Right atrium auricular region (tissue), 2 donors: ENCODE measurements at regions not wholly inside any gene's neighbourhood (a gene's known extent, or its start where the extent isn't known, plus 50 kb on each side); places are given as distances from the start of the nearest gene placed in this dataset.

Experiments used
- DNase-seq: peaks from one replicate; pipeline ENCODE4 v3.0.0-alpha.2; 2019; ENCODE audit warnings: low spot score
- H3K27ac ChIP-seq, 2 donors: fragments of 200-600 bp; sonication (generic); 1 replicate in 1 of 2; 2 replicates in 1 of 2; pipeline ENCODE4 v1.5.1; 2016 to 2019
- H3K27me3 ChIP-seq, 2 donors: fragments of 200-600 bp; sonication (generic); one replicate each; pipeline versions ENCODE4 v1.5.1 to v1.6.0; 2017 to 2019
- H3K36me3 ChIP-seq: fragments of 200-600 bp; sonication (generic); one replicate; pipeline ENCODE4 v1.5.1; 2016
- H3K4me1 ChIP-seq, 2 donors: fragments of 200-600 bp; sonication (generic); one replicate each; pipeline versions ENCODE4 v1.5.1 to v1.6.0; 2017 to 2019
- H3K4me3 ChIP-seq, 2 donors: fragments of 200-600 bp; sonication (generic); 1 replicate in 1 of 2; 2 replicates in 1 of 2; pipeline ENCODE4 v1.5.1; 2017 to 2019; ENCODE audit warnings: mild to moderate bottlenecking in 1 of 2, moderate library complexity in 1 of 2
- H3K9me3 ChIP-seq, 2 donors: fragments of 200-600 bp; sonication (generic); one replicate each; pipeline ENCODE4 v1.5.1; 2019
- TF ChIP-seq, protein P1 (sequence below), 2 donors: fragments of 200-600 bp; sonication (generic); IDR thresholded peaks; one replicate each; pipeline ENCODE4 v1.5.1; 2019; ENCODE audit warnings: antibody characterized with exemption in 2 of 2

DNA sequence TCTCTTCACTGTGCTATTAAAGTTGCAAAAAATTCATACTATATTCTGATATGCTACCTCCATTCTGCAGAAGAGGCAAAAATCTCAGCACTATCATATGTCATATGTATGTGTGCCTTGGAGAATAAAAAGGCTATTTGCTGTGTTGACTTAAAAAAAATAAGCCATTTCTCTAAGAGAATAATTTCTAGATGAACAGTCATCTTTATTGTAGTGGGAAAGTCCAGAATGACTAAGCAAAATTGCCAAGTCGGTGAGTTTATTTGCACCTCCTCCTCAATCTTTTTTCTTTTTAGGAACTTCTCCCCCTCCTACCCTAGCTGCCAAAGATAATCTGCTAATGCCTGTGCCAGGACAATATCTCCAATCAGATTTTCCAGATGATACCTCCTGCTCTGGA, 353.8 kb upstream of the FAR2 start:
- H3K4me3 ChIP-seq, result no peak overlapping the region
- TF ChIP-seq, protein P1, sequence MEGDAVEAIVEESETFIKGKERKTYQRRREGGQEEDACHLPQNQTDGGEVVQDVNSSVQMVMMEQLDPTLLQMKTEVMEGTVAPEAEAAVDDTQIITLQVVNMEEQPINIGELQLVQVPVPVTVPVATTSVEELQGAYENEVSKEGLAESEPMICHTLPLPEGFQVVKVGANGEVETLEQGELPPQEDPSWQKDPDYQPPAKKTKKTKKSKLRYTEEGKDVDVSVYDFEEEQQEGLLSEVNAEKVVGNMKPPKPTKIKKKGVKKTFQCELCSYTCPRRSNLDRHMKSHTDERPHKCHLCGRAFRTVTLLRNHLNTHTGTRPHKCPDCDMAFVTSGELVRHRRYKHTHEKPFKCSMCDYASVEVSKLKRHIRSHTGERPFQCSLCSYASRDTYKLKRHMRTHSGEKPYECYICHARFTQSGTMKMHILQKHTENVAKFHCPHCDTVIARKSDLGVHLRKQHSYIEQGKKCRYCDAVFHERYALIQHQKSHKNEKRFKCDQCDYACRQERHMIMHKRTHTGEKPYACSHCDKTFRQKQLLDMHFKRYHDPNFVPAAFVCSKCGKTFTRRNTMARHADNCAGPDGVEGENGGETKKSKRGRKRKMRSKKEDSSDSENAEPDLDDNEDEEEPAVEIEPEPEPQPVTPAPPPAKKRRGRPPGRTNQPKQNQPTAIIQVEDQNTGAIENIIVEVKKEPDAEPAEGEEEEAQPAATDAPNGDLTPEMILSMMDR (IDR thresholded peaks at IDR 0.05), result no peak

GRCh38 chr12:28799348-28799747, 349.7 kb upstream of the FAR2 start:
- Histone ChIP-seq H3K27me3 (no peaks in the 10 kb centered on the region), H3K9me3 (peaks cover 0 to 3% of the 10 kb centered on the region in 2 donors), H3K4me1 (no peaks in the 10 kb centered on the region), H3K4me3 (no peak overlapping the region), H3K36me3 (no peaks in the 10 kb centered on the region), H3K27ac (no peak overlapping the region)
- TF ChIP-seq, protein P1 (IDR thresholded peaks at IDR 0.05), result no peak
- DNase-seq, result no peak

More for the DNA sequence above, 353.8 kb upstream of the FAR2 start:
- Histone ChIP-seq H3K36me3 (no peaks in the 10 kb centered on the region), H3K27ac (no peak overlapping the region), H3K27me3 (no peaks in the 10 kb centered on the region), H3K4me1 (no peaks in the 10 kb centered on the region), H3K9me3 (peaks cover 0 to 3% of the 10 kb centered on the region in 2 donors)
- DNase-seq, result no peak

DNA sequence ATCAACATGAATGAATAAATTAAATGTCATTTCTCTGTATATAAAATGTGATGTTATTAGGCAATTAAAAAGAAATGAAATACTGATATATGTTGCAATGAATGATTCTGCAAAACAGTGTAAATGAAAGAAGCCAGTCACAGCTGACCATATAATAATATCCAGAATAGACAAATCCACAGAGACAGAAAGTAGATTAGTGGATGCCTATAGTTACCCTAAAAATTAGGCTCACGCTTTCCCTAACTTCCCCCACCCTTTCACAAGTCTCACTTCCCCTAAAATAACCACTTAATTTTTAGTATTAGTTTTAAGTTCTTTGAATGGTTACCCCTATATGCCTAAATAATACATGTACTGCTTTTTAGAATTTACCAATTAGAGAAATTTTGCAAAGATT, 348.9 kb upstream of the FAR2 start:
- TF ChIP-seq, protein P1 (IDR thresholded peaks at IDR 0.05), result no peak
- H3K27ac ChIP-seq, result no peak overlapping the region
- H3K4me3 ChIP-seq, result no peak overlapping the region
- H3K27me3 ChIP-seq, result no peaks in the 10 kb centered on the region
- H3K4me1 ChIP-seq, result no peaks in the 10 kb centered on the region
- no peaks in the 10 kb centered on the region for H3K36me3 ChIP-seq
- DNase-seq, result no peak
- peaks cover 0 to 3% of the 10 kb centered on the region in 2 donors for H3K9me3 ChIP-seq

DNA sequence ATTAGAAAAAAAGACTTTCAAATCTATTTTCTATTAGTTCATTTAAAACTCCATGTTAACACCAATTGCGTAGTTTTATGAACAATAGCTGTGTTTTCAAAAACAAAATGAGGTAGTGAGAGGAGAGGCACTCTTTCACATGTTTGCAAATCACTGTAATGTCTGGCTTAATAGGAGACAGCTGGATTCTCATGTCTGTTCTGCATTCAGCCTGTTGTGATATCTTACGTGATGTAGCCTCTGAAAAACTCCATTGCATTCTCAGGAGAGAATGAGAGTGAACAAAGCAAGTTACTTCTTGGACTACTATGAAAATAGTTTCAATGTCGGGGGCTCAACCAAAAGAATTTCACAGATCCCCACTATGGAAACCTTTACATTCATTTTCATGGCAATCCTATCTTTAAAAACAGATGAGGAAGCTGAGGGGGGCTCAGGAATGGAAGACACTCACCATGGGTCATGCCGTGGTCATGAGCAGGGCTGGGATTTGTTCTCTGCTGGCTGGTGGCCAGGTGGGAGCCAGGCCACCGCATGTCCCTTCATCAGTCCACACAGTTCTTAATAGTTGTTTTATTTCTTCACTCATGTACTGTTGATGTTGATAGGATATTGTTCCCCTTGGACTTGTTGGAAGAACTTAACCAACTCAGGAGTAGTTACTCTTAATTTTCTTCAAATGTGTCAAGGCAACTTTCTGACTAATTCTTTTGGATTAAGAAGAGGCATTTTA, 346.2 kb upstream of the FAR2 start:
- H3K4me1 ChIP-seq, result no peaks in the 10 kb centered on the region
- no peaks in the 10 kb centered on the region for H3K27me3 ChIP-seq
- DNase-seq, result no peak
- no peaks in the 10 kb centered on the region for H3K36me3 ChIP-seq
- no peaks in the 10 kb centered on the region for H3K9me3 ChIP-seq
- TF ChIP-seq, protein P1 (IDR thresholded peaks at IDR 0.05), result no peak
- H3K4me3 ChIP-seq, result no peak overlapping the region
- H3K27ac ChIP-seq, result no peak overlapping the region

DNA sequence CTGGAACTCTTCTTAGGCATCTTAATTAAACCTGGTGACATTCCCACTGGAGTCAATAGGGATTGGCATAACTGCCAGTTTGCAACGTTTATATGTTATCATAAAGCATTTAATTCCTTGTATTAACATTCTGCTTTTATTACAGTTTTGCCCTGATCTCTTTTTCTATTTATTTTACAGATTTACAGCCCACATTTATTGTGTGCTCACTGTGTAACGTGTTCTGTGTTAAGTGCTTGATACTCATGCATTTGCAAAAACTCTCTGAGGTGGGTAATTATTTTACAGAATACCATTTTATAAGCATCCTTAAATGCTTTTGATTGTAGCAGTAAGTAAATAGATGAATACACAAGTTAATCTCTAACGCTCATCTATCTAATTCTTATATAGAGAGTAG, 341.5 kb upstream of the FAR2 start:
- no peaks in the 10 kb centered on the region for H3K27me3 ChIP-seq
- TF ChIP-seq, protein P1 (IDR thresholded peaks at IDR 0.05), result no peak
- no peaks in the 10 kb centered on the region for H3K4me1 ChIP-seq
- H3K9me3 ChIP-seq, result no peaks in the 10 kb centered on the region
- H3K27ac ChIP-seq, result no peak overlapping the region
- H3K4me3 ChIP-seq, result no peak overlapping the region
- H3K36me3 ChIP-seq, result no peaks in the 10 kb centered on the region
- no peak for DNase-seq

- Histone ChIP-seq H3K4me1 (no peaks in the 10 kb centered on the region), H3K36me3 (no peaks in the 10 kb centered on the region), H3K27me3 (no peaks in the 10 kb centered on the region), H3K9me3 (no peaks in the 10 kb centered on the region), H3K27ac (no peak overlapping the region), H3K4me3 (no peak overlapping the region)
- TF ChIP-seq, protein P1 (IDR thresholded peaks at IDR 0.05), result no peak
- no peak for DNase-seq
Observed at GRCh38 chr12:28811457-28811856, 337.6 kb upstream of the FAR2 start.
